ENCODE measurements at regions not wholly inside any gene's neighbourhood (a gene's known extent, or its start where the extent isn't known, plus 50 kb on each side); places are given as distances from the start of the nearest gene placed in this dataset.

DNA sequence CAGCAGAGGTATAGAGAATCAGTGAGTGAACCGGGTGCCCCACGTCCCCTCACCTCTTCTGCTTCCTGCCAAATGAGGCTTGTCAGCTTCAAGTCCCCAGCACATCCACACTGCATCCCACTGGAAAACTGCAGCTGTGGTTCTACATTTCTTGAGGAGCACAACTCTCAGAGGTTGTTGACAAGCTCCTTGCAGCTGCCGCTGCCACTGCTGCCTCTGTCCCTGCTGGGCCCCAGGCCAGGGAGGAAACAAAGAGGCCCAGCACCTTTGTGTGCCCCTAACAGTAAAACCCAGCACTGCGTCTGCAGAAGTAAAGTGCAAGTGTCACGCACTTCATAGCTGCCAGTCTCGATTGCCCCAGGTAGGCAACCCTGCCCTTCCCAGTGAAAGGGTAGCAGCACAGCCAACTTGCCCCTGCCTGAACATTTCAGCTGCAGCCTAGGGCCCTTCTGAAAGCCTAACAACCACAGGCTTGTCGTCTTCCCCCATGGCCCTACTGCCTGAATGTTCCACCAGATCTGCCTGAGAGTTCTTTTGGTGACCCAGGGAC, 1162.1 kb upstream of the USP15 start:
- H3K4me1 ChIP-seq = no peaks in the 10 kb centered on the region
- no peaks in the 10 kb centered on the region for H3K27me3 ChIP-seq
- H3K4me3 ChIP-seq = no peak overlapping the region
- no peak overlapping the region for H3K27ac ChIP-seq
- no peaks in the 10 kb centered on the region for H3K9me3 ChIP-seq
- no peaks in the 10 kb centered on the region for H3K36me3 ChIP-seq
- TF ChIP-seq CTCF (IDR thresholded peaks at IDR 0.05) (no peak), POLR2AphosphoS5 (IDR thresholded peaks at IDR 0.05) (no peak), POLR2A (IDR thresholded peaks at IDR 0.05) (no peak)
- intact Hi-C loops (cut with DNase I; ENCODE audit: low total_unique reads) = no loop called here
- DNase-seq (ENCODE audit: low spot score in 2 of 2) = no peak

DNA sequence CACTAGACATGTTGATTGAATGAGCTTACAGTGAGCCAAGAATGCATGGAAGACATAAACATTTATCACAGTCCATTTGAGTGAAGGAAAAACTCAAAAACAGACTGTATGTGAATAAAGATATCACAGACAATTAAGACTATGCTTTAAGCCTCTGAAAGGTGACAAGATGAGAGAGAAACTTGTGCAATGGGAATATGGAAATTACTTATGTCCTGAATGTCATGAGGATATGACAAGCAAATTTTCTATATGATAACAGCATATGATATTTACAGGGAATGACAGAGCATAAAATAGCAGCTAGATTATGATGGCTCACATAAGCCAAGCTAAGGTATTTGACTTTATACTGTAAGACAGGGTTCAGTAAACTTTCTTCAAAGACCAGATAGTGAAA, 1153.1 kb upstream of the USP15 start:
- no peaks in the 10 kb centered on the region for H3K36me3 ChIP-seq
- intact Hi-C loops (cut with DNase I; ENCODE audit: low total_unique reads) = no loop called here
- no peaks in the 10 kb centered on the region for H3K4me1 ChIP-seq
- no peaks in the 10 kb centered on the region for H3K27me3 ChIP-seq
- no peak overlapping the region for H3K4me3 ChIP-seq
- peaks cover 0 to 6% of the 10 kb centered on the region in 2 donors for H3K9me3 ChIP-seq
- H3K27ac ChIP-seq = no peak overlapping the region
- DNase-seq (ENCODE audit: low spot score in 2 of 2) = no peak
- TF ChIP-seq POLR2AphosphoS5 (IDR thresholded peaks at IDR 0.05) (no peak), POLR2A (IDR thresholded peaks at IDR 0.05) (no peak), CTCF (IDR thresholded peaks at IDR 0.05) (no peak)

GRCh38 chr12:61111218-61111617, 1149.0 kb upstream of the USP15 start:
- no peak for DNase-seq (ENCODE audit: low spot score in 2 of 2)
- Histone ChIP-seq H3K9me3 (no peaks in the 10 kb centered on the region), H3K27ac (no peak overlapping the region), H3K27me3 (no peaks in the 10 kb centered on the region), H3K4me1 (no peaks in the 10 kb centered on the region), H3K4me3 (no peak overlapping the region), H3K36me3 (no peaks in the 10 kb centered on the region)
- TF ChIP-seq CTCF (IDR thresholded peaks at IDR 0.05) (no peak), POLR2A (IDR thresholded peaks at IDR 0.05) (no peak), POLR2AphosphoS5 (IDR thresholded peaks at IDR 0.05) (no peak)
- intact Hi-C loops (cut with DNase I; ENCODE audit: low total_unique reads) = no loop called here

DNA sequence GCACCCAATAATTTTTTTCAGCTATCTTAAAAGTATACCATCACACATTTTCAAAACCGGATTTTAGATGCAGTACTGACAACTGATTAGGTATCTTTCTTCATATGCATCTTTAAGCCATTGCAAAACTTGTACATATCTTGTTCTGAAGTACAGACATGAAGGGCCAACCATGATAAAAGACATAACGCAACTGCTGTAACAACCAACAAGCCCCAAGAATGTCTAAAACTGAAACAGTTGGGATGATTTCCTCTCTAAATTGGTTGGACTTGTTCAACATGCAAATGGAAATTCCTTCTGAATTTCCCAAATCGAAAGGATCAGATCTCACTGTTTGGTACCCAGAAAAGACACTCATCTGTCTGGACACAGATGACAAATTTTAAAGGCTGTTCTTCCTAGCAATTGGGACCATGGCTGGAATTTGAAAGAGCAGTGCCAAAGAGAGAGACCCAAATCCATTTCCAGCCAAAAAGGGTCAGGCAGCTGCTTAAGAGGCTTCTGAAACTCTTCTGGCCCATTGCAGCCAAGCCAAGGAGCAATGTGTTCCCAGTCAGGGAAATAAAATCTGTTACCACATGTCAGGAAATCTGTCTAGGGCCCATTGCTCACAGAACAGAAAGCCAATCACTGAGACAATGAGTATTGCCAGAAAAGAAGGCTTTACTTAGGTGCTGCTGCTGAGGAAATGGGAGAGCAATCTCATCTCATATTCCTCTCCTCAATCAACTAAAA, 1122.4 kb upstream of the USP15 start:
- H3K9me3 ChIP-seq = no peaks in the 10 kb centered on the region
- TF ChIP-seq POLR2A (IDR thresholded peaks at IDR 0.05) (no peak), CTCF (IDR thresholded peaks at IDR 0.05) (no peak), POLR2AphosphoS5 (IDR thresholded peaks at IDR 0.05) (no peak)

DNA sequence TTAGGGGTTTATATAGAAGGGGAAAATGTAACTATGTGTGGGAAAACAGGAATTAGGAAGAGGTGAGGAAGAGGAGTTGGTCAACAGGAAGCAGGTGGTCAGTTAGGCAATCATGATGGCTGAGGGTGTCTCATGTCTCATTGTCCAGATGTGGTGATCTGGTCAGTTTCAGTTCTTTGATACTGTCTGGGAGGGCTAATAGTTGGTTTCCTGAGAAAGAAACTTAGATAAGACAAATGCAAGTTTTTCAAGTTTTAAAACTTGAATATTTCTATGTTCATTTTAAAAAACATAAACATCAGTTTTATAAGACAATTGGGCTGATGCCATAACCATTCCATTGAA, 1121.8 kb upstream of the USP15 start:
- Histone ChIP-seq H3K9me3 (no peaks in the 10 kb centered on the region), H3K36me3 (no peaks in the 10 kb centered on the region), H3K27me3 (no peaks in the 10 kb centered on the region), H3K4me1 (no peaks in the 10 kb centered on the region), H3K27ac (no peak overlapping the region), H3K4me3 (no peak overlapping the region)
- no peak for DNase-seq (ENCODE audit: low spot score in 2 of 2)
- TF ChIP-seq POLR2A (IDR thresholded peaks at IDR 0.05) (no peak), POLR2AphosphoS5 (IDR thresholded peaks at IDR 0.05) (no peak), CTCF (IDR thresholded peaks at IDR 0.05) (no peak)
- intact Hi-C loops (cut with DNase I; ENCODE audit: low total_unique reads) = no loop called here

More for the DNA sequence above, 1122.4 kb upstream of the USP15 start:
- no peak overlapping the region for H3K4me3 ChIP-seq
- H3K4me1 ChIP-seq = no peaks in the 10 kb centered on the region
- DNase-seq (ENCODE audit: low spot score in 2 of 2) = no peak
- intact Hi-C loops (cut with DNase I; ENCODE audit: low total_unique reads) = no loop called here
- no peaks in the 10 kb centered on the region for H3K36me3 ChIP-seq
- no peak overlapping the region for H3K27ac ChIP-seq
- H3K27me3 ChIP-seq = no peaks in the 10 kb centered on the region

Measured in breast epithelium (tissue), 4 donors.